GM10266 (cell line): ENCODE measurements at regions not wholly inside any gene's neighbourhood (a gene's known extent, or its start where the extent isn't known, plus 50 kb on each side); places are given as distances from the start of the nearest gene placed in this dataset.
"Not testable (repeated sequence)": the region's sequence is repeated elsewhere in the genome, so short reads cannot be mapped to it uniquely, and the experiment has no call there.

Source experiments
- DNase-seq: peaks from one replicate; pipeline ENCODE4 v3.0.0; 2012; ENCODE audit errors: extremely low spot score
- CTCF ChIP-seq: IDR thresholded peaks from 2 replicates; pipeline ENCODE4 v1.5.1; 2012; ENCODE audit warnings: mild to moderate bottlenecking, low read depth; ENCODE audit not compliant: control insufficient read depth, insufficient read depth; ENCODE audit errors: missing control alignments

GRCh38 chr20:50331469-50332363 is 141.1 kb downstream of the CEBPB start:
- no peak for DNase-seq
- TF ChIP-seq CTCF, result no peak

GRCh38 chr20:50332491-50332980 is 141.9 kb downstream of the CEBPB start:
- TF ChIP-seq CTCF, result no peak

GRCh38 chr20:50333131-50333670 is 142.6 kb downstream of the CEBPB start:
- TF ChIP-seq CTCF, result no peak
- DNase-seq, result no peak

More at GRCh38 chr20:50332491-50332980, 141.9 kb downstream of the CEBPB start:
- DNase-seq, result no peak

GRCh38 chr20:50333812-50334211 is 143.2 kb downstream of the CEBPB start:
- no peak for DNase-seq
- no peak for TF ChIP-seq CTCF

- DNase-seq, result not testable (repeated sequence)
These were observed 143.9 kb downstream of the CEBPB start for GRCh38 chr20:50334512-50334911.

- no peak for TF ChIP-seq CTCF
- DNase-seq, result peak; percentile 36
These were observed 144.5 kb downstream of the CEBPB start for GRCh38 chr20:50335105-50335504.

GRCh38 chr20:50335866-50336265 is 145.2 kb downstream of the CEBPB start:
- no peak for DNase-seq
- TF ChIP-seq CTCF, result no peak

GRCh38 chr20:50336661-50337060 is 146.0 kb downstream of the CEBPB start:
- TF ChIP-seq CTCF, result no peak
- DNase-seq, result no peak
